ENCODE measurements at regions not wholly inside any gene's neighbourhood (a gene's known extent, or its start where the extent isn't known, plus 50 kb on each side); places are given as distances from the start of the nearest gene placed in this dataset.

DNA sequence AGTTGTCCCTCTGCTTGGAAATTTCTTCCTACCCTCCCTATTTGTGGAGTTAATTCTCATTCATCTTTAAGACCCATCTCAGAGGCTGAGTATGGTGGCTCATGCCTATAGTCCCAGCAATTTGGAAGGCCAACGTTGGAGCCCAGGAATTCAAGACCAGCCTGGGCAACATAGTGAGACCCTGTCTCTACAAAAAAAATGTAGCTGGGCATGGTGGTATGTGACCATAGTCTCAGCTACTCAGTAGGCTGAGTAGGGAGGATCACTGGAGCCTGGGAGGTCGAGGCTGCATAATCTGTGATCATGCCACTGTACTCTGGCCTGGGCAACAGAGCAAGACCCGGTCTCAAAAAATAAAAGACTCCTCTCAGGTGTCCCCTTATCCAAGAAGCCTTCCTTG lies 125.1 kb downstream of the SUDS3 start:
- 89% methylated on average over 3 of the region's 3 CpGs; no CpG with 5 or more reads in 1 of the 2 experiments for WGBS, 2 experiments (ENCODE audit: extremely low coverage in 1 of 2, insufficient coverage in 1 of 2, insufficient read length in 1 of 2, insufficient replicate concordance in 2 of 2, low coverage in 1 of 2, low lambda C conversion rate in 2 of 2, missing lambda C conversion rate in 1 of 2)
- H4K5ac ChIP-seq (ENCODE audit: insufficient read length, low read depth, low read length) = no peak overlapping the region

More for the DNA sequence above, 125.1 kb downstream of the SUDS3 start:
- Histone ChIP-seq H3K27ac (ENCODE audit: low read depth, low read length) (no peak overlapping the region), H3K4me2 (ENCODE audit: insufficient read depth in 1 of 2, low read depth in 2 of 2, low read length in 2 of 2) (no peak overlapping the region), H2AFZ (ENCODE audit: low read length) (no peak overlapping the region), H4K8ac (ENCODE audit: extremely low read depth, insufficient read depth, low read length) (no peak overlapping the region), H2BK15ac (ENCODE audit: low read length) (no peak overlapping the region), H2BK5ac (ENCODE audit: low read depth, low read length) (no peak overlapping the region), H3K9ac (replicated peaks in 1 of 4; ENCODE audit: extremely low read depth in 1 of 4, low read depth in 3 of 4, low read length in 3 of 4) (peak overlapping the region in 1 of 4 experiments; percentile 43; a peak in 1 of 7 replicates), H3K23me2 (ENCODE audit: low read depth, low read length) (no peaks in the 10 kb centered on the region), H3K79me2 (ENCODE audit: control insufficient read depth in 1 of 2, insufficient read depth in 2 of 2, low read length in 2 of 2) (no peaks in the 10 kb centered on the region), H2BK20ac (ENCODE audit: low read length) (no peak overlapping the region), H3K14ac (ENCODE audit: insufficient read length) (no peak overlapping the region), H4K20me1 (replicated peaks in 1 of 2; ENCODE audit: control insufficient read depth in 1 of 2, insufficient read depth in 2 of 2, low read length in 2 of 2) (no peaks in the 10 kb centered on the region), H3K56ac (replicated peaks; ENCODE audit: insufficient read length, low read depth, low read length) (no peak overlapping the region), H3K4ac (replicated peaks; ENCODE audit: insufficient read length, low read depth, low read length) (no peak overlapping the region), H2BK12ac (ENCODE audit: low read depth, low read length) (no peak overlapping the region), H3K36me3 (ENCODE audit: control insufficient read depth in 2 of 4, insufficient read depth in 4 of 4, low read length in 3 of 4) (no peaks in the 10 kb centered on the region), H2BK120ac (replicated peaks; ENCODE audit: low read depth, low read length) (no peak overlapping the region), H3K9me3 (ENCODE audit: insufficient read depth in 2 of 2, low read depth in 1 of 2, low read length in 1 of 2) (no peaks in the 10 kb centered on the region), H4K91ac (replicated peaks; ENCODE audit: insufficient read length, low read length) (no peak overlapping the region), H3K23ac (ENCODE audit: insufficient read length) (no peak overlapping the region), H3K79me1 (ENCODE audit: low read depth, low read length) (no peaks in the 10 kb centered on the region), H3K18ac (ENCODE audit: extremely low read depth, low read length) (no peak overlapping the region), H3K27me3 (replicated peaks in 1 of 4; ENCODE audit: control insufficient read depth in 3 of 4, extremely low read depth in 1 of 4, insufficient read depth in 3 of 4, low read length in 3 of 4) (no peaks in the 10 kb centered on the region), H3K4me3 (ENCODE audit: extremely low read depth in 1 of 4, insufficient read depth in 2 of 4, low read depth in 3 of 4, low read length in 4 of 4) (no peak overlapping the region), H2AK5ac (ENCODE audit: low read depth, low read length) (no peak overlapping the region), H3K4me1 (replicated peaks in 1 of 4; ENCODE audit: control insufficient read depth in 3 of 4, insufficient read depth in 4 of 4, low read length in 3 of 4) (no peaks in the 10 kb centered on the region)
- POLR2A ChIA-PET (ENCODE audit: partially characterized antibody) = no interaction called here
- DNase-seq (ENCODE audit: low read depth in 1 of 2, low spot score in 2 of 2) = no peak
- TF ChIP-seq SRF (IDR thresholded peaks at IDR 0.05; ENCODE audit: low read depth, low read length) (no peak), E2F6 (IDR thresholded peaks at IDR 0.05) (no peak)
- FAIRE-seq = no peak
- CTCF ChIA-PET (ENCODE audit: partially characterized antibody) = interaction anchor here (0.6 to 1.5 kb wide), 2 partner anchors 66 to 104 kb away, joined by 3 to 5 read pairs; no protein-coding TSS in a partner anchor
